GM19239 (cell line): ENCODE measurements at regions not wholly inside any gene's neighbourhood (a gene's known extent, or its start where the extent isn't known, plus 50 kb on each side); places are given as distances from the start of the nearest gene placed in this dataset.

Experiments
- DNase-seq: peaks from one replicate; pipeline ENCODE4 v3.0.0; 2011; ENCODE audit warnings: low spot score; ENCODE audit not compliant: insufficient read length
- FAIRE-seq: peaks from 2 replicates; lab custom pipeline; 2011; peaks lifted over from hg19 to GRCh38; lab: Jason Lieb, UNC

GRCh38 chr16:85346404-85347212, 234.3 kb upstream of the CIBAR2 start:
- DNase-seq (no peak), FAIRE-seq (no peak)

GRCh38 chr16:85347213-85347591, 234.9 kb upstream of the CIBAR2 start:
- DNase-seq: no peak
- FAIRE-seq: no peak

GRCh38 chr16:85348065-85348840, 236.0 kb upstream of the CIBAR2 start:
- no peak for FAIRE-seq

GRCh38 chr16:85348911-85349334, 236.7 kb upstream of the CIBAR2 start:
- DNase-seq: no peak
- no peak for FAIRE-seq

More at GRCh38 chr16:85348065-85348840, 236.0 kb upstream of the CIBAR2 start:
- DNase-seq: no peak

GRCh38 chr16:85349365-85350145, 237.3 kb upstream of the CIBAR2 start:
- FAIRE-seq (no peak), DNase-seq (no peak)

- DNase-seq: no peak
- no peak for FAIRE-seq
Observed at GRCh38 chr16:85350146-85350728, 238.0 kb upstream of the CIBAR2 start.

GRCh38 chr16:85350973-85351372, 238.7 kb upstream of the CIBAR2 start:
- no peak for DNase-seq
- FAIRE-seq: no peak

- DNase-seq: no peak
Observed at GRCh38 chr16:85353013-85353412, 240.7 kb upstream of the CIBAR2 start.

GRCh38 chr16:85353839-85354685, 241.8 kb upstream of the CIBAR2 start:
- FAIRE-seq (no peak), DNase-seq (no peak)

More at GRCh38 chr16:85353013-85353412, 240.7 kb upstream of the CIBAR2 start:
- FAIRE-seq: no peak

GRCh38 chr16:85354686-85355514, 242.6 kb upstream of the CIBAR2 start:
- no peak for DNase-seq
- FAIRE-seq: no peak

GRCh38 chr16:85355515-85355837, 243.2 kb upstream of the CIBAR2 start:
- DNase-seq (no peak), FAIRE-seq (no peak)

- DNase-seq: no peak
- FAIRE-seq: no peak
Observed at GRCh38 chr16:85356157-85356556, 243.9 kb upstream of the CIBAR2 start.

GRCh38 chr16:85357323-85357722, 245.1 kb upstream of the CIBAR2 start:
- no peak for FAIRE-seq
- DNase-seq: no peak

- FAIRE-seq: no peak
- DNase-seq: no peak
Observed at GRCh38 chr16:85357924-85358505, 245.7 kb upstream of the CIBAR2 start.

- DNase-seq (no peak), FAIRE-seq (no peak)
Observed at GRCh38 chr16:85358704-85359146, 246.5 kb upstream of the CIBAR2 start.

GRCh38 chr16:85359147-85359822, 247.0 kb upstream of the CIBAR2 start:
- FAIRE-seq (no peak), DNase-seq (no peak)

- DNase-seq: no peak
- no peak for FAIRE-seq
Observed at GRCh38 chr16:85360323-85361277, 248.3 kb upstream of the CIBAR2 start.
